Fibroblast of skin of abdomen (primary cell): ENCODE measurements at regions not wholly inside any gene's neighbourhood (a gene's known extent, or its start where the extent isn't known, plus 50 kb on each side); places are given as distances from the start of the nearest gene placed in this dataset.
A peak's percentile ranks its signal among the peaks of the same experiment; 100 is the strongest.

Experiments
- DNase-seq: peaks from one replicate; pipeline ENCODE4 v3.0.0-alpha.2; 2013

GRCh38 chr12:67592228-67593011, 56.1 kb upstream of the DYRK2 start:
- DNase-seq: peak; percentile 60

- no peak for DNase-seq
Measured at GRCh38 chr12:67593041-67593440, 55.5 kb upstream of the DYRK2 start.

DNA sequence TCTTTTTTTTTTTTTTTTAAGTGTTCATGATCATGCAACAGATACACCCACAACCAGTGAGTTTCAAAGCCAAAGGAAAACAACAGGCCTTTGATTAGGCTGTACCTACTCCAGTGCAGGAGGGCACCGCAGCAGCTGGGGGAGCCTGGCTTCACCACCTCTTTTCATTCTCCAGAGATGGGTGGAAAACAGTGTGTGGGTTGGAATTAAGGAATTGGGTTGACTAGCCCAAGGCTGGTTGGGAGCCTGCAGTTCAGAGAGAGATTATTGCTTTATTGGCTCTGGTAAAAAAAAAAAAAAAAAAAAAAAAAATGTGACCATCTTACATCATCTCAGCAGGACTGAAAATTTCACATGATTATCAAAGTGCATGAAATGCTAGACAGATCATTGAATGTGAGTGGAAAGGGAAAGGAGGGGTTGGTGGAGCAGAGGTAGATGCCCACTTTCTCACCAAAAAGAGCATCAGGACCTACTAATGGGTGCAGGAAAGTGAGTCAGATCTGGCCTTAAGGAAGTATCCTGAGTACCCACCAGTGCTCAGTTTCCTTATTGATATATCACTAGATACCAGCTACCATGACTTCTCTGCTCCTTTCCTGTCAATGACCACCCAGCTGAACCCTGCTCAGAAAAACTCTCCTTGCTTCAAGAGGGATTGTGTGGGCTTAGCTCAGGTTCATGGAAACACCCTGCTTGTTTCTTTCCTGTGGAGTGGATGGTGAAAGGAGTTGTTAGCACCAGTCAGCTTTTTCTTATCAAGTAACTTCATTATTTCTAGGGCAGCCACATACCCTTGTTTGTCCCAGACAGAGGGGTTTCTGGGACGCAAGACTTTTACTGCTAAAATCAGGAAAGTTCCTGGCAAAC, 54.8 kb upstream of the DYRK2 start:
- DNase-seq: no peak

DNA sequence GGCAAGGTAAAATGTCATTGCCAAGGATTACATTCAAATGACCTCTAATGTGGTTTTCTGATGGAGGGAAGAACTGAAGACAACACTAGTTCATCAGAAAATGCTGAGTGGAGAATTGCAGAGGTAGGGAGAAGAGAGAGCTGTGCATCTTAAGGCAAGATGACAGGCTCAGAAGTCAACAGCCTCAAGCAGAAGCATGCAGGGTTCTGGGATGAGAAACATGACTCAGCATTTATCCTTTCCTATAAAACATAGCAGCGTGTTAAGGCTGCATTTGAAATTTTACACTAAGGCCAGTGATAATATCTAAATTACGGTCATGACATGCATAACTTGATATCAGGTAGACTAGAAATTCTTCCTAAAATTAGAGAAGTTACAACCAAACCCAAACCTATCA, 53.7 kb upstream of the DYRK2 start:
- no peak for DNase-seq

- no peak for DNase-seq
Measured at GRCh38 chr12:67595365-67595764, 53.2 kb upstream of the DYRK2 start.

- no peak for DNase-seq
Measured at GRCh38 chr12:67598598-67598997, 49.9 kb upstream of the DYRK2 start.
